SU-DHL-6 (cell line): ENCODE measurements at regions not wholly inside any gene's neighbourhood (a gene's known extent, or its start where the extent isn't known, plus 50 kb on each side); places are given as distances from the start of the nearest gene placed in this dataset.

Source experiments
- H2AFZ ChIP-seq: fragments of 200-600 bp; sonication (generic); 2 replicates; pipeline ENCODE4 v1.6.1; 2014; ENCODE audit warnings: low read depth, mild to moderate bottlenecking, moderate library complexity, mixed read lengths, antibody characterized with exemption, low read length; ENCODE audit not compliant: severe bottlenecking
- H3F3A ChIP-seq: fragments of 200-600 bp; shearing (Covaris generic); 2 replicates; pipeline ENCODE4 v1.6.0; 2016; ENCODE audit warnings: antibody characterized with exemption, mild to moderate bottlenecking; ENCODE audit not compliant: insufficient read depth
- H3K27ac ChIP-seq: fragments of 200-600 bp; sonication (generic); 2 replicates; pipeline ENCODE4 v1.5.1; 2016; ENCODE audit warnings: low read depth, mild to moderate bottlenecking, low read length, moderate library complexity, mixed read lengths
- H3K27me3 ChIP-seq: fragments of 200-600 bp; sonication (generic), shearing (Covaris generic); 2 replicates; pipeline ENCODE4 v1.6.0; 2014; ENCODE audit warnings: mild to moderate bottlenecking, low read length
- H3K36me3 ChIP-seq: fragments of 200-600 bp; sonication (generic); 2 replicates; pipeline ENCODE4 v1.6.1; 2014; ENCODE audit warnings: mild to moderate bottlenecking, low read length, mixed read lengths
- H3K4me2 ChIP-seq: fragments of 300-600, 200-600 bp; shearing (Covaris generic), sonication (generic); 2 replicates; pipeline ENCODE4 v1.6.0; 2014; ENCODE audit warnings: low read length, low read depth, mild to moderate bottlenecking; ENCODE audit not compliant: poor library complexity, severe bottlenecking
- H3K4me3 ChIP-seq: fragments of 200-600 bp; sonication (generic); 2 replicates; pipeline ENCODE4 v1.5.1; 2014; ENCODE audit warnings: antibody characterized with exemption, low read length, mild to moderate bottlenecking, mixed read lengths; ENCODE audit not compliant: insufficient read depth, poor library complexity, severe bottlenecking
- H3K79me2 ChIP-seq: fragments of 200-600 bp; sonication (generic); 2 replicates; pipeline ENCODE4 v1.6.1; 2014; ENCODE audit warnings: mild to moderate bottlenecking, low read length, moderate library complexity; ENCODE audit not compliant: insufficient read depth
- H3K9ac ChIP-seq: fragments of 200-600 bp; sonication (generic); 2 replicates; pipeline ENCODE4 v1.7.0; 2014; ENCODE audit warnings: mild to moderate bottlenecking, low read length
- H3K9me2 ChIP-seq: fragments of 200-600 bp; sonication (generic); replicated peaks from 2 replicates; pipeline ENCODE4 v1.6.1; 2014; ENCODE audit warnings: low read length; ENCODE audit not compliant: insufficient read depth
- H3K9me3 ChIP-seq: fragments of 200-600 bp; sonication (generic); 2 replicates; pipeline ENCODE4 v1.6.1; 2014; ENCODE audit warnings: low read length, mixed read lengths; ENCODE audit not compliant: insufficient read depth
- H4K20me1 ChIP-seq: fragments of 200-600 bp; sonication (generic); 2 replicates; pipeline ENCODE4 v1.6.1; 2014; ENCODE audit warnings: low read depth, mild to moderate bottlenecking, antibody characterized with exemption, low read length, moderate library complexity, mixed read lengths
- CTCF ChIP-seq: fragments of 200-600 bp; sonication (generic); IDR thresholded peaks from one replicate; pipeline ENCODE4 v1.5.1; 2017; ENCODE audit warnings: antibody characterized with exemption, mild to moderate bottlenecking, low read length, moderate library complexity; ENCODE audit not compliant: insufficient read depth, poor library complexity, severe bottlenecking
- EZH2phosphoT487 ChIP-seq: fragments of 200-600 bp; sonication (generic), shearing (Covaris generic); conservative IDR thresholded peaks from 2 replicates; pipeline ENCODE4 v1.6.1; 2018; ENCODE audit warnings: mild to moderate bottlenecking, antibody characterized with exemption, low read length, moderate library complexity, mixed read lengths

- H3F3A ChIP-seq = no peaks in the 10 kb centered on the region
- TF ChIP-seq CTCF (no peak), EZH2phosphoT487 (no peak)
- no peak overlapping the region for H3K4me2 ChIP-seq
- no peaks in the 10 kb centered on the region for H4K20me1 ChIP-seq
- H3K27ac ChIP-seq = no peak overlapping the region
- no peaks in the 10 kb centered on the region for H3K36me3 ChIP-seq
- no peak overlapping the region for H3K9ac ChIP-seq
- H3K27me3 ChIP-seq = no peaks in the 10 kb centered on the region
- H3K9me2 ChIP-seq = no peaks in the 10 kb centered on the region
- H3K4me3 ChIP-seq = no peak overlapping the region
- H3K79me2 ChIP-seq = no peaks in the 10 kb centered on the region
- no peak overlapping the region for H2AFZ ChIP-seq
- no peaks in the 10 kb centered on the region; the same call in 1 of the 2 replicates for H3K9me3 ChIP-seq
Observed at GRCh38 chr10:131511391-131511790, 199.9 kb upstream of the TCERG1L start.

GRCh38 chr10:131512852-131513251, 201.3 kb upstream of the TCERG1L start:
- no peaks in the 10 kb centered on the region for H4K20me1 ChIP-seq
- H3K4me3 ChIP-seq = no peak overlapping the region
- TF ChIP-seq CTCF (no peak), EZH2phosphoT487 (no peak)
- no peak overlapping the region for H3K4me2 ChIP-seq
- no peaks in the 10 kb centered on the region for H3K36me3 ChIP-seq
- no peaks in the 10 kb centered on the region for H3K79me2 ChIP-seq
- H3K27ac ChIP-seq = no peak overlapping the region
- H3F3A ChIP-seq = no peaks in the 10 kb centered on the region
- H3K9ac ChIP-seq = no peak overlapping the region
- no peaks in the 10 kb centered on the region; the same call in 1 of the 2 replicates for H3K9me3 ChIP-seq
- no peaks in the 10 kb centered on the region for H3K9me2 ChIP-seq
- H3K27me3 ChIP-seq = no peaks in the 10 kb centered on the region
- H2AFZ ChIP-seq = no peak overlapping the region

GRCh38 chr10:131513445-131513844, 201.9 kb upstream of the TCERG1L start:
- Histone ChIP-seq H3K9me3 (no peaks in the 10 kb centered on the region; the same call in 1 of the 2 replicates), H3F3A (no peaks in the 10 kb centered on the region), H3K4me3 (no peak overlapping the region), H4K20me1 (no peaks in the 10 kb centered on the region), H3K4me2 (no peak overlapping the region), H3K9ac (no peak overlapping the region), H3K9me2 (no peaks in the 10 kb centered on the region), H3K36me3 (no peaks in the 10 kb centered on the region), H2AFZ (no peak overlapping the region), H3K27ac (no peak overlapping the region), H3K27me3 (no peaks in the 10 kb centered on the region), H3K79me2 (no peaks in the 10 kb centered on the region)
- TF ChIP-seq EZH2phosphoT487 (no peak), CTCF (no peak)
